PFSK-1 (cell line): ENCODE measurements at regions not wholly inside any gene's neighbourhood (a gene's known extent, or its start where the extent isn't known, plus 50 kb on each side); places are given as distances from the start of the nearest gene placed in this dataset.

Experiments used
- FOXP2 ChIP-seq: optimal IDR thresholded peaks from 2 replicates; pipeline ENCODE3; 2011; ENCODE audit warnings: borderline replicate concordance, control low read depth, inconsistent platforms; ENCODE audit not compliant: insufficient read depth; ENCODE audit errors: extremely low read length, extremely low read depth
- POLR2AphosphoS5 ChIP-seq: IDR thresholded peaks from 2 replicates; pipeline ENCODE4 v1.6.1; 2012; ENCODE audit warnings: low read depth, mild to moderate bottlenecking, control low read depth, low read length, moderate library complexity
- SIN3A ChIP-seq: IDR thresholded peaks from 2 replicates; pipeline ENCODE4 v1.6.1; 2012; ENCODE audit warnings: mild to moderate bottlenecking, low read length, moderate library complexity, borderline replicate concordance; ENCODE audit not compliant: insufficient read depth
- TAF1 ChIP-seq: IDR thresholded peaks from 2 replicates; pipeline ENCODE4 v1.6.1; 2012; ENCODE audit warnings: low read length, control low read depth, borderline replicate concordance; ENCODE audit not compliant: insufficient read depth
- TF ChIP-seq, protein P1 (sequence below), 2 experiments: IDR thresholded peaks; 2 replicates each; pipeline versions ENCODE4 v1.6.1 to v1.8.0; 2011 to 2012; ENCODE audit warnings: low read depth in 2 of 2, low read length in 2 of 2, control low read depth in 1 of 2, inconsistent platforms in 1 of 2, mild to moderate bottlenecking in 1 of 2, moderate library complexity in 1 of 2; ENCODE audit not compliant: insufficient read depth in 1 of 2

DNA sequence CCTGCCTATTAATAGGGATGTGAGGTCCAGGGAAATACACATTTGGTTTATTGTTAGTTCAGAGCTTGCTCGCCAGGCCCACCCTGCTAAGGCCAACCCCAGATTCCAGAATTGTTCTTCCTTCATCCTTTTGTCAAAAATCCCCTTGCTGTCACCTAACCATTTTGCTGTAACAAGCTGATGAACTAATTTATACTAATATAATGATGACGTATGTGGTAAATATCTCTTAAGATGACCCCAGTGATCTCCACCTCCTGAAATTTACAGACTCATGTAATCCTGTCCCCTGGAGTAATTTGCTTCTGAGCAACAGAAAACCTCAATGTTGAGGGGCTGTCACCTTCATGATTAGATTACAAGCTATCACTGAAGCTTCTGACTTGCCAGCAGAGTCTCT lies 236.3 kb upstream of the N4BP1 start:
- no peak for TF ChIP-seq POLR2AphosphoS5
- TF ChIP-seq TAF1, result no peak
- no peak for TF ChIP-seq SIN3A
- TF ChIP-seq FOXP2, result no peak
- TF ChIP-seq, protein P1, sequence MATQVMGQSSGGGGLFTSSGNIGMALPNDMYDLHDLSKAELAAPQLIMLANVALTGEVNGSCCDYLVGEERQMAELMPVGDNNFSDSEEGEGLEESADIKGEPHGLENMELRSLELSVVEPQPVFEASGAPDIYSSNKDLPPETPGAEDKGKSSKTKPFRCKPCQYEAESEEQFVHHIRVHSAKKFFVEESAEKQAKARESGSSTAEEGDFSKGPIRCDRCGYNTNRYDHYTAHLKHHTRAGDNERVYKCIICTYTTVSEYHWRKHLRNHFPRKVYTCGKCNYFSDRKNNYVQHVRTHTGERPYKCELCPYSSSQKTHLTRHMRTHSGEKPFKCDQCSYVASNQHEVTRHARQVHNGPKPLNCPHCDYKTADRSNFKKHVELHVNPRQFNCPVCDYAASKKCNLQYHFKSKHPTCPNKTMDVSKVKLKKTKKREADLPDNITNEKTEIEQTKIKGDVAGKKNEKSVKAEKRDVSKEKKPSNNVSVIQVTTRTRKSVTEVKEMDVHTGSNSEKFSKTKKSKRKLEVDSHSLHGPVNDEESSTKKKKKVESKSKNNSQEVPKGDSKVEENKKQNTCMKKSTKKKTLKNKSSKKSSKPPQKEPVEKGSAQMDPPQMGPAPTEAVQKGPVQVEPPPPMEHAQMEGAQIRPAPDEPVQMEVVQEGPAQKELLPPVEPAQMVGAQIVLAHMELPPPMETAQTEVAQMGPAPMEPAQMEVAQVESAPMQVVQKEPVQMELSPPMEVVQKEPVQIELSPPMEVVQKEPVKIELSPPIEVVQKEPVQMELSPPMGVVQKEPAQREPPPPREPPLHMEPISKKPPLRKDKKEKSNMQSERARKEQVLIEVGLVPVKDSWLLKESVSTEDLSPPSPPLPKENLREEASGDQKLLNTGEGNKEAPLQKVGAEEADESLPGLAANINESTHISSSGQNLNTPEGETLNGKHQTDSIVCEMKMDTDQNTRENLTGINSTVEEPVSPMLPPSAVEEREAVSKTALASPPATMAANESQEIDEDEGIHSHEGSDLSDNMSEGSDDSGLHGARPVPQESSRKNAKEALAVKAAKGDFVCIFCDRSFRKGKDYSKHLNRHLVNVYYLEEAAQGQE (IDR thresholded peaks at IDR 0.05; ENCODE audit: insufficient read depth in 1 of 2, low read depth in 2 of 2, low read length in 2 of 2), result no peak

DNA sequence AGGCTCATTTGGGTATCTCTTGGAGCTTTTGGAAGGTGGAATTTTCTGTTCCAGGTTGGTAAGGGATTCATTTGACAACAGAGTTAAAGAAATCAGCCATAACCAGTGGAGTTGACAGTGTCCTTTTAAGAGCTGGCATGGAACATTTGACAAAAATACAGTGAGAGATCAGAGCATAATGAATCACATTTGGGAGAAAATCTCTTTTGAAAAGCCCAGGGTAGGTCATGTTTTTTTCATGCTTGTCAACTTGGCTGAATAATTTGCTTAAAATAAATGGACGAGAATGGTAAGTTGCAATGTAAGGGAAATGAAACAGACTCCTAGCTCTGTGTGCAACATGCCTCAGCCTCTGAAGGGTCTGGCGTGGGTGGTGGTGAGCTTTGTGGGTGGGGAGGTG lies 235.3 kb upstream of the N4BP1 start:
- TF ChIP-seq POLR2AphosphoS5 (no peak), TAF1 (no peak), FOXP2 (no peak), SIN3A (no peak)
- TF ChIP-seq, protein P1 (IDR thresholded peaks at IDR 0.05; ENCODE audit: insufficient read depth in 1 of 2, low read depth in 2 of 2, low read length in 2 of 2), result no peak

DNA sequence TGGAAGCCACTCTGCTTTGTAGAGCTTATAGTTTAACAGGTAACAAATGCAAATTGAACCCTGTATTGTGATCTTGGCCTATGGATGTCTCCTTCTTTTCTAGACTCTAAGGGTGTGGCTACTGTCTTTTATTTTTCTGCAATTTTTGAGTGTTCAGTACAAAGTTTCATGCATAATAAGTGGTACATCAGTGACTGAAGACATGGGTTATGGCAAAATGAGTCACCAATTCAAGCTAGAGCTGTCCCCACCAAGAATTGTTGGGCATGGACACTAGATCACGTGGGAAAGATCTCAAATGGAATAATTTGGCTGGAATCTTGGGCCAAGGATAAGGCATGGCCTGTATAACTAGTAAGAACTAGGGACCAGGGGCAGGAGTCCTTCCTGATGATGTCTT lies 228.4 kb upstream of the N4BP1 start:
- no peak for TF ChIP-seq SIN3A

DNA sequence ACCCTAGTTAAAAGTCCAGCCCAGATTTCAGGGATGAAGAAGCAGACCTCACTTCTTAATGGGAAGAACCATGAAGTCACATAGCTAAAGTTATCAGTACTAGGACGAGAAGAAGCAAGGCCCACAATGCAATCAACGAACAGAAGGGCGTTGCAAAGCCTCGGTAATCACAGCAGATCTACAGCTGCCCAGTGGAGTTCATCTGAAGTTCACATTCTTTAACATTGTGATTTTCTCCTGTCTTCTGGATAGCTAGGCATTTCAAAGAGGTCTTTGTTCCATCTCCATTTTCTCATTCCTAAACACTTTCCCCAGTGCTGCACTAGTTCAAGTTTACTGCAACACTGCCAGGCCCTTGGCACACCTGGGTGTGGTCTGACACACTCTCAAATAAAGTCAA lies 226.7 kb upstream of the N4BP1 start:
- TF ChIP-seq TAF1 (no peak), FOXP2 (no peak), SIN3A (no peak), POLR2AphosphoS5 (no peak)
- TF ChIP-seq, protein P1 (IDR thresholded peaks at IDR 0.05; ENCODE audit: insufficient read depth in 1 of 2, low read depth in 2 of 2, low read length in 2 of 2), result no peak

DNA sequence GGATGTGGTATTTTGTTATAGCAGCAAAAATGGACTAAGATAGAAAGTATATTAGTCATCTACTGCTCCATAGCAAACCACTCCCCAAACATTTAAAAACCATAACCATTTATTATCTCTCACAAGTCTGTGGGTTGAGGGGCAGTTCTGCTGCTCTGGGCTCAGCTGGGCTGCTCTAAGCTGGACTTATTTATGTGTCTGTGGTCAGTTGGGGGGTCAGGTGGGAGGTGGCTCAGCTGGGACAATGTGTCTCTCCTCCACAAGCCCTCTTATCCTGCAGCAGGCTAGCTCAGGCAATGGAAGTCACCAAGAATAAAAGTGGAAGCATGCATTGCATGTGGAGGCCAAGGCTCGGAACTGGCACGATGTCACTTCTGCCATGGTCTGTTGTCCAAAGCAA lies 226.1 kb upstream of the N4BP1 start:
- no peak for TF ChIP-seq FOXP2
- no peak for TF ChIP-seq POLR2AphosphoS5

DNA sequence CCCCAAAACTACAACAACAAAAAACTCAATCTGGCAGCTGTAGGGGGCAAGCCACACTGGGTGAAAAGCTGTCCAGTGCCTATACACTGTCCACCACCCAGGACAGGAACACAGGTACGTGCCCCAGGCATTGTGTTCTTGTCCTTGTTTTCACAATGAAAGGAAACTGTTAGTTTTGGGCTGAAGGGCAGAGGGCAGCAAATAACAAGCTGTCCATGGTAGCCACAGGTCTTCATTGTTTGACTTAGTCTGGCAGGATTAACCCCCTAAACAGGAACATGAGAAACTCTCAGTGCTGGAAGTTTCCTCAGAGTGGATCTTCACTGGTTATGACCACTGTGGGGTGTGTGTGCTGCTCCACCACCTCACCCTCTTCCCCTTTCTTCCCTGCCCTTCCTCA lies 224.6 kb upstream of the N4BP1 start:
- TF ChIP-seq FOXP2 (no peak), SIN3A (no peak), POLR2AphosphoS5 (no peak), TAF1 (no peak)
- TF ChIP-seq, protein P1 (IDR thresholded peaks at IDR 0.05; ENCODE audit: insufficient read depth in 1 of 2, low read depth in 2 of 2, low read length in 2 of 2), result no peak

DNA sequence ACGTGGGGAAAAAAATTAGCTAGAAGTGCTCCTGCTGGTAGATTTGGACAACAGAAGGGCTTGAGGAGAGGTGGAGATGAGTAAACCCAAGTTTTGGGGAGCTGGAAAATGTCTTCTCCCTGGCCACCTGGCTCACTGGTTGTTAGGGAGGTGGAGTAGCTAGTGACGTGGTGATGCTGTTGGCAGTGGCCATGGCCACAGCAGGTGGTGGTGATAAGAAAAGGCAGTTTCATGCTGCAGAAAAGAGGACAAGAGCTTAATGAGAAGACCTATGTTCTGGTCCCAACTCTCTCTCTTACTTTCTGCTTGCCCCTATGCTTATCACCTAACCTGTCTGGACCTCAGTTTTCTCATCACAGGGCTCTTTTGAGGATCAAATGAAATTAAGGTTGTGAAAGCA lies 223.5 kb upstream of the N4BP1 start:
- TF ChIP-seq SIN3A (no peak), TAF1 (no peak), FOXP2 (no peak), POLR2AphosphoS5 (no peak)
- TF ChIP-seq, protein P1 (IDR thresholded peaks at IDR 0.05; ENCODE audit: insufficient read depth in 1 of 2, low read depth in 2 of 2, low read length in 2 of 2), result no peak
